HG03280 (cell line): ENCODE measurements at regions not wholly inside any gene's neighbourhood (a gene's known extent, or its start where the extent isn't known, plus 50 kb on each side); places are given as distances from the start of the nearest gene placed in this dataset.

Experiments used
- ATAC-seq: cut with Tn5 transposase; IDR thresholded peaks from one replicate; pipeline ENCODE4 v1.9.1; 2021; ENCODE audit warnings: mild to moderate bottlenecking, moderate library complexity; ENCODE audit not compliant: unreplicated experiment

GRCh38 chr7:110593355-110593754 is 497.6 kb upstream of the LRRN3 start:
- ATAC-seq, result no peak

- ATAC-seq, result no peak
Measured at GRCh38 chr7:110595694-110596093, 495.2 kb upstream of the LRRN3 start.

GRCh38 chr7:110600956-110601355 is 490.0 kb upstream of the LRRN3 start:
- no peak for ATAC-seq

GRCh38 chr7:110601710-110602109 is 489.2 kb upstream of the LRRN3 start:
- ATAC-seq, result no peak

GRCh38 chr7:110604206-110604605 is 486.7 kb upstream of the LRRN3 start:
- ATAC-seq, result no peak

- no peak for ATAC-seq
Measured at GRCh38 chr7:110604885-110605284, 486.0 kb upstream of the LRRN3 start.

- ATAC-seq, result no peak
Measured at GRCh38 chr7:110607050-110607857, 483.7 kb upstream of the LRRN3 start.

GRCh38 chr7:110609336-110609735 is 481.6 kb upstream of the LRRN3 start:
- ATAC-seq, result no peak

GRCh38 chr7:110612680-110613079 is 478.2 kb upstream of the LRRN3 start:
- ATAC-seq, result no peak
